HepG2 (cell line): ENCODE measurements at regions not wholly inside any gene's neighbourhood (a gene's known extent, or its start where the extent isn't known, plus 50 kb on each side); places are given as distances from the start of the nearest gene placed in this dataset.

Experiments used
- ATAC-seq: fragments of 200-7000 bp; cut with Tn5 transposase; 3 replicates; pipeline ENCODE4 v1.9.1; 2020; ENCODE audit warnings: mild to moderate bottlenecking, moderate library complexity
- BruUV-seq: library from RNA; stranded (reverse); fragments of 400-500 nt; replicated peaks from 2 replicates; lab custom pipeline; 2021; lab: Mats Ljungman, UMichigan
- CTCF ChIA-PET: fragments of 300-600 bp; formaldehyde crosslinking; extraction: SDS; loops from one replicate; lab custom pipeline; 2021; ENCODE audit warnings: low total read pairs, inconsistent platforms, low intra/inter-chr PET ratio; lab: Yijun Ruan, JAX
- POLR2A ChIA-PET: fragments of 350-600 bp; sonication (Branson Sonifier 250); formaldehyde crosslinking; loops from one replicate; lab custom pipeline; 2020; ENCODE audit warnings: antibody characterized with exemption, inconsistent platforms; lab: Yijun Ruan, JAX
- DNase-seq: peaks from one replicate; pipeline ENCODE4 v3.0.0-alpha.2; 2015; ENCODE audit warnings: low spot score
- FAIRE-seq: peaks from 3 replicates; lab custom pipeline; 2011; peaks lifted over from hg19 to GRCh38; lab: Jason Lieb, UNC
- H2AFZ ChIP-seq: one replicate; pipeline ENCODE4 v1.6.1; 2011; ENCODE audit warnings: low read length, inconsistent platforms
- H3K27ac ChIP-seq: fragments of 300-600 bp; 3 replicates; pipeline ENCODE4 v1.8.0; 2011; ENCODE audit warnings: mixed run types, mild to moderate bottlenecking, mixed read lengths, low read length, inconsistent platforms; ENCODE audit not compliant: insufficient read depth; ENCODE audit errors: extremely low read length
- H3K27me3 ChIP-seq, 2 experiments: fragments of 200-600 bp in 1 of 2; 2 replicates in 1 of 2; 3 replicates in 1 of 2; pipeline versions ENCODE4 v1.6.0 to v1.8.0; 2011; ENCODE audit warnings: low read length in 2 of 2, mild to moderate bottlenecking in 2 of 2, moderate library complexity in 2 of 2, inconsistent platforms in 1 of 2; ENCODE audit not compliant: insufficient read depth in 2 of 2, control insufficient read depth in 1 of 2
- H3K36me3 ChIP-seq, 2 experiments: fragments of 200-600 bp in 1 of 2; replicated peaks in 1 of 2; 2 replicates in 1 of 2; 3 replicates in 1 of 2; pipeline versions ENCODE4 v1.5.1 to v1.8.0; 2011; ENCODE audit warnings: low read length in 2 of 2, inconsistent platforms in 1 of 2; ENCODE audit not compliant: insufficient read depth in 2 of 2, control insufficient read depth in 1 of 2
- H3K4me1 ChIP-seq: 2 replicates; pipeline ENCODE4 v1.5.1; 2012; ENCODE audit warnings: low read length, inconsistent platforms; ENCODE audit not compliant: insufficient read depth
- H3K4me2 ChIP-seq: 2 replicates; pipeline ENCODE4 v1.6.0; 2011; ENCODE audit warnings: low read depth, low read length, inconsistent platforms
- H3K4me3 ChIP-seq, 3 experiments: fragments of 200-600 bp in 1 of 3; sonication (generic), shearing (Covaris generic) in 1 of 3; replicated peaks in 1 of 3; 2 replicates each; pipeline ENCODE4 v1.5.1; 2011 to 2016; ENCODE audit warnings: low read length in 3 of 3, inconsistent platforms in 2 of 3, low read depth in 2 of 3, mild to moderate bottlenecking in 2 of 3, control low read depth in 1 of 3, mixed read lengths in 1 of 3; ENCODE audit not compliant: insufficient read depth in 1 of 3
- H3K79me2 ChIP-seq: one replicate; pipeline ENCODE4 v1.6.1; 2011; ENCODE audit warnings: low read length, inconsistent platforms; ENCODE audit not compliant: insufficient read depth
- H3K9ac ChIP-seq: 2 replicates; pipeline ENCODE4 v1.6.0; 2011; ENCODE audit warnings: mild to moderate bottlenecking, low read depth, low read length, inconsistent platforms; ENCODE audit not compliant: insufficient read depth
- H3K9me3 ChIP-seq: 2 replicates; pipeline ENCODE4 v1.5.1; 2012; ENCODE audit warnings: mild to moderate bottlenecking, low read length
- H4K20me1 ChIP-seq: 2 replicates; pipeline ENCODE4 v1.6.0; 2011; ENCODE audit warnings: inconsistent platforms, mild to moderate bottlenecking, low read length, moderate library complexity; ENCODE audit not compliant: insufficient read depth
- FOXP1 ChIP-seq, 2 experiments: fragments of 450-650 bp in 1 of 2; IDR thresholded peaks; 2 replicates each; pipeline ENCODE4 v1.6.1; 2017 to 2018; ENCODE audit warnings: antibody characterized with exemption in 1 of 2
- WGBS: methylation state at CpG from one replicate; pipeline ENCODE4 v1.1.6; 2017; ENCODE audit warnings: low lambda C conversion rate; 5-methylcytosine and 5-hydroxymethylcytosine counted together
- in situ Hi-C: cut with HindIII; loops from 2 replicates; pipeline ENCODE4 v1.10.0; 2017; ENCODE audit warnings: low pct_unique_long_range_greater_than_20kb; ENCODE audit not compliant: extremely low pct_ligation_motif_present
- intact Hi-C: fragments of 100-400 bp; cut with micrococcal nuclease; formaldehyde crosslinking; loops from one replicate; pipeline ENCODE4 v1.10.0; 2022; ENCODE audit not compliant: unreplicated experiment
- TF ChIP-seq, protein P1 (sequence below): IDR thresholded peaks from 2 replicates; pipeline ENCODE4 v1.6.1; 2016; ENCODE audit warnings: mild to moderate bottlenecking
- TF ChIP-seq, protein P2 (sequence below): sonication (generic); formaldehyde crosslinking; IDR thresholded peaks from 2 replicates; pipeline ENCODE4 v1.5.0; 2020; ENCODE audit warnings: missing genetic modification reagents
- TF ChIP-seq, protein P3 (sequence below): sonication (generic); formaldehyde crosslinking; IDR thresholded peaks from 2 replicates; pipeline ENCODE4 v1.5.1; 2020; ENCODE audit warnings: missing genetic modification reagents, mild to moderate bottlenecking, borderline replicate concordance

DNA sequence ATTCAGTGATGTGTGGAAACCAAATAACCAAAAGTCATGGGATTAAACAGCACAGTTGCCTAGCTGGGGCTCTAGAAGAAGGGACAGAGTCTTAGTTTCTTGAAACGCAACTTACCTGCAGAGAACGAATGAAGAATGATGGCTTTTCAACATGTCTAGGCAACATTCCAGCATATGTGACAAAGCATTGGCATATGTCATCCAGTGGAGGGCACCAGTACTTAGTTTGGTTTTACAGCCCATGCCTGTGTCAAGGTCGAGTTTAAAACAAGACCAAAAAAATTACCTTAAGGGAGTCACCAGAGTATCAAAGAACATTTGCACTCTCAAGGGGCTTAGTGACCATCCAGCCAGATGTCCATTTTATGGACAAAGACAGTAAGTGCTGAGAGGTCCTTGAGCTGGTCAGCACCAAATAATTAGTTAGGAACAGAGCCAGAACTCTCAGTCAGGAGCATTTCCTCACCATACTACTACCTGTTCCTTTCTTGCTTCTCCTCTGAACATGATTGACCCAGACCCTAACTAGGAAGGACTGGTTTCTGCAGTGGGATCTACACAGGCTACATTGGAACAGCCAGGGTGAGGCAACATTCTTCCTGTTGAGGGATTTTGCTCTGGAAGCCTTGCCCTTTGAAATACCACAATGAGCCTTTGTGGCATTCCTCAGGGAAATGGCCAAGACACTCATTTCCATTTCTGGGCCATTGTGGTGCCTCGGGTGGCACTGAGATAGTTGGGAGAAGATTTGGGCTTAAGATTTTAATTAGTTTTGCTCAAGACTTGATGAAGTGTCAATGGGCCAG is 75.4 kb upstream of the ANKH start (continued):
- TF ChIP-seq, protein P1, sequence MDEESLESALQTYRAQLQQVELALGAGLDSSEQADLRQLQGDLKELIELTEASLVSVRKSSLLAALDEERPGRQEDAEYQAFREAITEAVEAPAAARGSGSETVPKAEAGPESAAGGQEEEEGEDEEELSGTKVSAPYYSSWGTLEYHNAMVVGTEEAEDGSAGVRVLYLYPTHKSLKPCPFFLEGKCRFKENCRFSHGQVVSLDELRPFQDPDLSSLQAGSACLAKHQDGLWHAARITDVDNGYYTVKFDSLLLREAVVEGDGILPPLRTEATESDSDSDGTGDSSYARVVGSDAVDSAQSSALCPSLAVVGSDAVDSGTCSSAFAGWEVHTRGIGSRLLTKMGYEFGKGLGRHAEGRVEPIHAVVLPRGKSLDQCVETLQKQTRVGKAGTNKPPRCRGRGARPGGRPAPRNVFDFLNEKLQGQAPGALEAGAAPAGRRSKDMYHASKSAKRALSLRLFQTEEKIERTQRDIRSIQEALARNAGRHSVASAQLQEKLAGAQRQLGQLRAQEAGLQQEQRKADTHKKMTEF (CRISPR knock-in tag) = no peak
- TF ChIP-seq FOXP1 (IDR thresholded peaks at IDR 0.05) (no peak), FOXP1 (CRISPR knock-in tag; IDR thresholded peaks at IDR 0.05) (no peak)

DNA sequence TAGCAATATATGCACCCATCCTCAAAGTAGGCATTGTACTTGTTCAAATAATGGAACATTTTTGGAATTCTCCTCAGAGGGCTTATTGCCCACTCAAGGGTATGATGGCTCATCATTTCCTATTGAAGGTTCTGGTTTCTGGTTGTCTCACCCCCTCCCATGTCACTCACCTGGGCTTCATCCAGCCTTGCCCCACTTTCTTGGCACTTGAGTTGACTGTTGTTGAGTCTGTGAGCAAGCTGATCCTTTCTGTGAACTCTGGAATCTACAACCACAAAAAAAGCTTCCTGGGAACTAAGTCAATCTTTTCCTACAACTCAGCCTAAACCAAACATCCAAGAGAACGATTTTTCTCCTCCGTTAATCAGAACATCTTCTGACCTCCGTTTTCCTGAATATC is 73.9 kb upstream of the ANKH start:
- ATAC-seq (no peak), DNase-seq (no peak), FAIRE-seq (no peak)
- intact Hi-C loops = no loop called here
- Histone ChIP-seq H3K4me3 (no peak overlapping the region), H3K9me3 (no peaks in the 10 kb centered on the region), H3K79me2 (no peaks in the 10 kb centered on the region), H3K4me2 (no peak overlapping the region), H3K27me3 (0 out of 5 replicates have a peak, but pooled peaks cover 0 to 3% of the 10 kb centered on the region in 2 experiments), H4K20me1 (no peaks in the 10 kb centered on the region), H2AFZ (peak overlapping the region; percentile 10), H3K4me1 (peaks cover 20% of the 10 kb centered on the region), H3K27ac (no peak overlapping the region), H3K9ac (no peak overlapping the region), H3K36me3 (no peaks in the 10 kb centered on the region)
- ChIA-PET CTCF (no interaction called here), POLR2A (no interaction called here)
- 33% methylated on average over 3 of the region's 3 CpGs for WGBS
- TF ChIP-seq, protein P2, sequence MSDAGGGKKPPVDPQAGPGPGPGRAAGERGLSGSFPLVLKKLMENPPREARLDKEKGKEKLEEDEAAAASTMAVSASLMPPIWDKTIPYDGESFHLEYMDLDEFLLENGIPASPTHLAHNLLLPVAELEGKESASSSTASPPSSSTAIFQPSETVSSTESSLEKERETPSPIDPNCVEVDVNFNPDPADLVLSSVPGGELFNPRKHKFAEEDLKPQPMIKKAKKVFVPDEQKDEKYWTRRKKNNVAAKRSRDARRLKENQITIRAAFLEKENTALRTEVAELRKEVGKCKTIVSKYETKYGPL = no peak
- TF ChIP-seq, protein P3, sequence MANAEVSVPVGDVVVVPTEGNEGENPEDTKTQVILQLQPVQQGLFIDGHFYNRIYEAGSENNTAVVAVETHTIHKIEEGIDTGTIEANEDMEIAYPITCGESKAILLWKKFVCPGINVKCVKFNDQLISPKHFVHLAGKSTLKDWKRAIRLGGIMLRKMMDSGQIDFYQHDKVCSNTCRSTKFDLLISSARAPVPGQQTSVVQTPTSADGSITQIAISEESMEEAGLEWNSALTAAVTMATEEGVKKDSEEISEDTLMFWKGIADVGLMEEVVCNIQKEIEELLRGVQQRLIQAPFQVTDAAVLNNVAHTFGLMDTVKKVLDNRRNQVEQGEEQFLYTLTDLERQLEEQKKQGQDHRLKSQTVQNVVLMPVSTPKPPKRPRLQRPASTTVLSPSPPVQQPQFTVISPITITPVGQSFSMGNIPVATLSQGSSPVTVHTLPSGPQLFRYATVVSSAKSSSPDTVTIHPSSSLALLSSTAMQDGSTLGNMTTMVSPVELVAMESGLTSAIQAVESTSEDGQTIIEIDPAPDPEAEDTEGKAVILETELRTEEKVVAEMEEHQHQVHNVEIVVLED (CRISPR knock-in tag) = no peak
- BruUV-seq = no TSS peak
- in situ Hi-C loops = no loop called here
